IMR-90 (cell line): ENCODE measurements at regions not wholly inside any gene's neighbourhood (a gene's known extent, or its start where the extent isn't known, plus 50 kb on each side); places are given as distances from the start of the nearest gene placed in this dataset.

Experiments
- ATAC-seq: fragments of 200-7000 bp; cut with Tn5 transposase; 2 replicates; pipeline ENCODE4 v1.9.1; 2020; ENCODE audit warnings: low read depth, mild to moderate bottlenecking, moderate library complexity
- BruUV-seq: library from RNA; stranded (reverse); fragments of 400-500 nt; replicated peaks from 2 replicates; lab custom pipeline; 2021; lab: Mats Ljungman, UMichigan
- CTCF ChIA-PET: fragments of 300-600 bp; formaldehyde crosslinking; extraction: SDS; loops from one replicate; lab custom pipeline; 2021; ENCODE audit warnings: antibody characterized with exemption; lab: Yijun Ruan, JAX
- POLR2A ChIA-PET: fragments of 300-600 bp; sonication (Branson Sonifier 250); formaldehyde crosslinking; loops from one replicate; lab custom pipeline; 2022; ENCODE audit warnings: antibody characterized with exemption; ENCODE audit not compliant: unreplicated experiment; lab: Charles Lee
- DNase-seq: peaks from one replicate; pipeline ENCODE4 v3.0.0; 2013
- H2AFZ ChIP-seq: replicated peaks from 2 replicates; pipeline ENCODE3; 2013; ENCODE audit warnings: low read length, mild to moderate bottlenecking; ENCODE audit not compliant: poor library complexity
- H2AK5ac ChIP-seq: 2 replicates; pipeline ENCODE4 v1.6.1; 2013; ENCODE audit warnings: low read depth, low read length, inconsistent platforms
- H2AK9ac ChIP-seq: replicated peaks from 2 replicates; pipeline ENCODE3; 2013; ENCODE audit warnings: mild to moderate bottlenecking, low read depth, low read length, moderate library complexity; ENCODE audit not compliant: poor library complexity
- H2BK120ac ChIP-seq: 2 replicates; pipeline ENCODE4 v1.6.1; 2013; ENCODE audit warnings: low read depth, low read length, inconsistent platforms
- H2BK15ac ChIP-seq: 3 replicates; pipeline ENCODE4 v1.6.1; 2013; ENCODE audit warnings: low read depth, low read length, inconsistent platforms
- H2BK20ac ChIP-seq: 2 replicates; pipeline ENCODE4 v1.6.1; 2013; ENCODE audit warnings: low read depth, mild to moderate bottlenecking, inconsistent platforms, low read length, moderate library complexity
- H2BK5ac ChIP-seq: 2 replicates; pipeline ENCODE4 v1.6.1; 2013; ENCODE audit warnings: mild to moderate bottlenecking, low read depth, low read length, inconsistent platforms; ENCODE audit not compliant: poor library complexity, severe bottlenecking
- H3K14ac ChIP-seq: replicated peaks from 2 replicates; pipeline ENCODE4 v1.6.1; 2013; ENCODE audit warnings: low read depth, low read length, inconsistent platforms
- H3K18ac ChIP-seq: 2 replicates; pipeline ENCODE4 v1.6.1; 2013; ENCODE audit warnings: low read depth, low read length, control low read depth
- H3K23ac ChIP-seq: 2 replicates; pipeline ENCODE4 v1.6.1; 2013; ENCODE audit warnings: low read depth, low read length, inconsistent platforms
- H3K27ac ChIP-seq: 2 replicates; pipeline ENCODE4 v1.5.1; 2013; ENCODE audit warnings: mild to moderate bottlenecking, control low read depth, low read length; ENCODE audit not compliant: insufficient read depth
- H3K27me3 ChIP-seq: 2 replicates; pipeline ENCODE4 v1.6.1; 2013; ENCODE audit warnings: low read length; ENCODE audit not compliant: control insufficient read depth, insufficient read depth
- H3K36me3 ChIP-seq: 2 replicates; pipeline ENCODE4 v1.6.1; 2013; ENCODE audit warnings: low read length, mixed read lengths; ENCODE audit not compliant: control insufficient read depth, insufficient read depth
- H3K4ac ChIP-seq: 2 replicates; pipeline ENCODE4 v1.6.1; 2013; ENCODE audit warnings: low read depth, low read length, inconsistent platforms
- H3K4me1 ChIP-seq: 2 replicates; pipeline ENCODE4 v1.6.1; 2013; ENCODE audit warnings: low read length, mixed read lengths; ENCODE audit not compliant: control insufficient read depth, insufficient read depth
- H3K4me2 ChIP-seq: 2 replicates; pipeline ENCODE4 v1.6.1; 2013; ENCODE audit warnings: low read depth, mild to moderate bottlenecking, control low read depth, low read length, moderate library complexity
- H3K4me3 ChIP-seq: 2 replicates; pipeline ENCODE4 v1.5.1; 2013; ENCODE audit warnings: low read depth, mild to moderate bottlenecking, control low read depth, low read length, moderate library complexity; ENCODE audit not compliant: insufficient read depth
- H3K56ac ChIP-seq: 2 replicates; pipeline ENCODE4 v1.6.1; 2013; ENCODE audit warnings: low read length, inconsistent platforms; ENCODE audit not compliant: insufficient read depth; ENCODE audit errors: extremely low read depth
- H3K79me1 ChIP-seq, 2 experiments: 2 replicates each; pipeline ENCODE4 v1.6.1; 2013; ENCODE audit warnings: low read length in 2 of 2, inconsistent platforms in 1 of 2, low read depth in 1 of 2
- H3K9ac ChIP-seq: 2 replicates; pipeline ENCODE4 v1.6.1; 2013; ENCODE audit warnings: low read depth, low read length, control low read depth
- H3K9me1 ChIP-seq: 2 replicates; pipeline ENCODE4 v1.6.1; 2013; ENCODE audit warnings: low read length, inconsistent platforms; ENCODE audit not compliant: insufficient read depth
- H3K9me3 ChIP-seq: 2 replicates; pipeline ENCODE4 v1.6.1; 2013; ENCODE audit warnings: low read length; ENCODE audit not compliant: control insufficient read depth, insufficient read depth
- H4K20me1 ChIP-seq: 2 replicates; pipeline ENCODE4 v1.6.1; 2013; ENCODE audit warnings: low read length, inconsistent platforms; ENCODE audit not compliant: insufficient read depth
- H4K5ac ChIP-seq: 2 replicates; pipeline ENCODE4 v1.6.1; 2013; ENCODE audit warnings: mild to moderate bottlenecking, low read depth, low read length, control low read depth
- H4K8ac ChIP-seq, 2 experiments: 2 replicates each; pipeline ENCODE4 v1.6.1; 2013; ENCODE audit warnings: low read depth in 2 of 2, low read length in 2 of 2, control low read depth in 1 of 2, inconsistent platforms in 1 of 2
- H4K91ac ChIP-seq: 2 replicates; pipeline ENCODE4 v1.6.1; 2013; ENCODE audit warnings: low read depth, low read length, inconsistent platforms; ENCODE audit not compliant: insufficient read depth
- CEBPB ChIP-seq: IDR thresholded peaks from 2 replicates; pipeline ENCODE4 v1.6.1; 2012; ENCODE audit warnings: low read depth, low read length, improper control_type of control experiment
- CHD1 ChIP-seq: IDR thresholded peaks from 2 replicates; pipeline ENCODE4 v1.6.1; 2012; ENCODE audit warnings: low read depth, low read length, improper control_type of control experiment
- FOS ChIP-seq: fragments of 150-350 bp; IDR thresholded peaks from 2 replicates; pipeline ENCODE4 v1.6.1; 2016; ENCODE audit warnings: low read depth, low read length
- MAZ ChIP-seq: IDR thresholded peaks from 2 replicates; pipeline ENCODE4 v1.6.1; 2012; ENCODE audit warnings: low read depth, mild to moderate bottlenecking, low read length, improper control_type of control experiment, moderate library complexity, borderline replicate concordance
- MXI1 ChIP-seq: IDR thresholded peaks from 2 replicates; pipeline ENCODE4 v1.6.1; 2012; ENCODE audit warnings: low read depth, mild to moderate bottlenecking, low read length, moderate library complexity, borderline replicate concordance
- NFE2L2 ChIP-seq: fragments of 150-350 bp; IDR thresholded peaks from 2 replicates; pipeline ENCODE4 v1.6.1; 2016; ENCODE audit warnings: low read depth, mild to moderate bottlenecking, low read length
- POLR2A ChIP-seq: IDR thresholded peaks from 2 replicates; pipeline ENCODE4 v1.6.1; 2012; ENCODE audit warnings: mild to moderate bottlenecking, low read depth, low read length
- RCOR1 ChIP-seq: IDR thresholded peaks from 2 replicates; pipeline ENCODE4 v1.6.1; 2012; ENCODE audit warnings: mild to moderate bottlenecking, low read length, improper control_type of control experiment; ENCODE audit not compliant: insufficient replicate concordance
- RFX5 ChIP-seq: IDR thresholded peaks from 2 replicates; pipeline ENCODE4 v1.8.0; 2012; ENCODE audit warnings: low read depth, mild to moderate bottlenecking, low read length, moderate library complexity
- SMC3 ChIP-seq: fragments of 150-350 bp; IDR thresholded peaks from 2 replicates; pipeline ENCODE4 v1.6.1; 2016; ENCODE audit warnings: low read depth, mild to moderate bottlenecking, antibody characterized with exemption, low read length, moderate library complexity
- WGBS, 2 experiments: methylation state at CpG; one replicate each; pipeline versions ENCODE4 v1.1.5 to v1.1.7; 2013; ENCODE audit warnings: missing lambda C conversion rate in 2 of 2; ENCODE audit not compliant: insufficient read length in 1 of 2; ENCODE audit errors: extremely low coverage in 2 of 2; 5-methylcytosine and 5-hydroxymethylcytosine counted together
- dilution Hi-C: fragments of 300-500 bp; cut with HindIII; formaldehyde crosslinking; loops from one replicate; pipeline ENCODE4 v1.14.3; 2018; ENCODE audit warnings: low sequenced_read_pairs; ENCODE audit not compliant: unreplicated experiment
- in situ Hi-C: fragments of 300-500 bp; cut with MboI; formaldehyde crosslinking; loops from 3 replicates; pipeline ENCODE4 v1.14.3; 2019; ENCODE audit warnings: low sequenced_read_pairs, inconsistent platforms, mixed read lengths
- intact Hi-C: fragments of 100-400 bp; cut with micrococcal nuclease; formaldehyde crosslinking; loops from 2 replicates; pipeline ENCODE4 v1.10.0; 2022

DNA sequence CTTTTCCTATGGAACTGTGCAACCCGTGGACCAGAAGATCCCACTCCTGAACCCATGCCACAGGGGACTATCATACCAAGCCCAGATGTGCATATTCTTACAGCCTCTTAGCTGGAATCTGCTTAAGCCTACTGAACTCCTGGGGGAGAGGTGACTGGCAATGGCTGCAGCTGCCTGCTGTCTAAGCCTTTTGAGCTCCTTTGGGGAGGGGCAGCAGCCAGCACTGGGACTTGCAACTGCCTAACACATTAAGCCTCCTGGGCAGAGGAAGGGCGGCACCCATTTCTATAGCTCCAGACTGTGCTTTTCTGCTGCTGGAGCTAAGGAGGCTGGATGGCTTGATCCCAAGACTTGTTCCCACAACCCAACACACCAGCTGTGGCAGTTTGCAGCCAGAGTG, 117.9 kb upstream of the VEGFC start:
- Histone ChIP-seq H3K4me3 (no peak overlapping the region), H2AK9ac (no peak overlapping the region), H2BK120ac (0 out of 2 replicates have a peak overlapping the region, but pooled peaks have one; percentile 19), H2BK5ac (no peak overlapping the region), H2BK20ac (0 out of 2 replicates have a peak overlapping the region, but pooled peaks have one; percentile 16), H2AK5ac (no peak overlapping the region), H3K4me2 (no peak overlapping the region), H3K56ac (no peak overlapping the region), H3K9ac (no peak overlapping the region), H3K27me3 (no peaks in the 10 kb centered on the region), H3K79me1 (no peaks in the 10 kb centered on the region), H3K23ac (no peak overlapping the region), H3K27ac (no peak overlapping the region), H2AFZ (peak overlapping the region; percentile 51), H4K91ac (peak overlapping the region; percentile 15; the same call in 1 of the 2 replicates), H3K36me3 (no peaks in the 10 kb centered on the region), H2BK15ac (no peak overlapping the region), H3K14ac (no peak overlapping the region; the same call in 1 of the 2 replicates), H3K4ac (no peak overlapping the region), H3K9me3 (peaks cover 3% of the 10 kb centered on the region; the same call in 1 of the 2 replicates), H3K4me1 (peaks cover 1% of the 10 kb centered on the region; the same call in 1 of the 2 replicates), H4K20me1 (no peaks in the 10 kb centered on the region), H4K8ac (no peak overlapping the region), H4K5ac (no peak overlapping the region), H3K18ac (no peak overlapping the region), H3K9me1 (0 out of 2 replicates have a peak, but pooled peaks cover under 1% of the 10 kb centered on the region)
- intact Hi-C loops (no loop called here), in situ Hi-C loops (no loop called here), dilution Hi-C loops (no loop called here)
- TF ChIP-seq CHD1 (no peak), CEBPB (no peak), POLR2A (no peak), MAZ (no peak), FOS (no peak), RCOR1 (no peak), MXI1 (no peak), SMC3 (no peak), RFX5 (no peak), NFE2L2 (no peak)
- no TSS peak for BruUV-seq
- ATAC-seq (no peak), DNase-seq (no peak)
- no CpG with 5 or more reads among the region's 2 CpGs for WGBS, 2 experiments
- ChIA-PET CTCF (interaction anchor here (0.6 to 1.1 kb wide), 2 partner anchors 33 to 862 kb away, joined by 3 read pairs; no protein-coding TSS in a partner anchor), POLR2A (interaction anchor here (0.6 kb wide), 1 partner anchor 204 kb away, joined by 12 read pairs; no protein-coding TSS in a partner anchor)
